Fibroblast of skin of abdomen (primary cell): ENCODE measurements at regions not wholly inside any gene's neighbourhood (a gene's known extent, or its start where the extent isn't known, plus 50 kb on each side); places are given as distances from the start of the nearest gene placed in this dataset.
"Not testable (repeated sequence)": the region's sequence is repeated elsewhere in the genome, so short reads cannot be mapped to it uniquely, and the experiment has no call there.

Experiments
- DNase-seq: peaks from one replicate; pipeline ENCODE4 v3.0.0-alpha.2; 2013

DNA sequence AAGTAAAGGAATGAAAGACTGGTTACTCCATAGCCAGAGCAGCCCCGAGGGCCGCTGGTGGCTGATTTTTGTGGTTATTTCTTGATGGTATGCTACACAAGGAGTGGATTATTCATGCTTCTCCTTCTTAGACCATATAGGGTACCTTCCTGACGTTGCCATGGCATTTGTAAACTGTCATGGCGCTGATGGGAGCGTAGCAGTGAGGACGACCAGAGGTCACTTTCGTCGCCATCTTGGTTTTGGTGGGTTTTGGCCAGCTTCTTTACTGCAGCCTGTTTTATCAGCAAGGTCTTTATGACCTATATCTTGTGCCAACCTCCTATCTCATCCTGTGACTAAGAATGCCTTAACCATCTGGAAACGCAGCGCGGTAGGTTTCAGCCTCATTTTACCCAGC, 1187.6 kb upstream of the AUTS2 start:
- not testable (repeated sequence) for DNase-seq

DNA sequence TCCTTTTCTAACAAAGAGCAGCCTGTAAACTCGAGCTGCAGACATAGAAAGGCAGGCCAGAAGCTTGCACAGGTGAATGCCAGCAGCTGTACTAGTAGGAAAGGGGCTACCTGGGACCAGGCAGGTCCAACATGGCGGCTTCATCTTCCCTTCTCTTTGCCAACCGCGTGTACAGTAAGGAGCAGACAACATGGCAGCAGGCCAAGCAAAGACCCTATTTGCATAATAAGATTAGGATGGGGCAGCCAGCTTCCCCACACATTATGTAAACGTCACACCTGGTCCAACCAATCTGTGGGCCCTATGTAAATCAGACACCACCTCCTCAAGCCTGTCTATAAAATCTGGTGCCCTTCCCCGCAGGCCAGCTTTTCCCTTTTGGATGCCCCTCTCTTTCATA, 1186.5 kb upstream of the AUTS2 start:
- no peak for DNase-seq

DNA sequence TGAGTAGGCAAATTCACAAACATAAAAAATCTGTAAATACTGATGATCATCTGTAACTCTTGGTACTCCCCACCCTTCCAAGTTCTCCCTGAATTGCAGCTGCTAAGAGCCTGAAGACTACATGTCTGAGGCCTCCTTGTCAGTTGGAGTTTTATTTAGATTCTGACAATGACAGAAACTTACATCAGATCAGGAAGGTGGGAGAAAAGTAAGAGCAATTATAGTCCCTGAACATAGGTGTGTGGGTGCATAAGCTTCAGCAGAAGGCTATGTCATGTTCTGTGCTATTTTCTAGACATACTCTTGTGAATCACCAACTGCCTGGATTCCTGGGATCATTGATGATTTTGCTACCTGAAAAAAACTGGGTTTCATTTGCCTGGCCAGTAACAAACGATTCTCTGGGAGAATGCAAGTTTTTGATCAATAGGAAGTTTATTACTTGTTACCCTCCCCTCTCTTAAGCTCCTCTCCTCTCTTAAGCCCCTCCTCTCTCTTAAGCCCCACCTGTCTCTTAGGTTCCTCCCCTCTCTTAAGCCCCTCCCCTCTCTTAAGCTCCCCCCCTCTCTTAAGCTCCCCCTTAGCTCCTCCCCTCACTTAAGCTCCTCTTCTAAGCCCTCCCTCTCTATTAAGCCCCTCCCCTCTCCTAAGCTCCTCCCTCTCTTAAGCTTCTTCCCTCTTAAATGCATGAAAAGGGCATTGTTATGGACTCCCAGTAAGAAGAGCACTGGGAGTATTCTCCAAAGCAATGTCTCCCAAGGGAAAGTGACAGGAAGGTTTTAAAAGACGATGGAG, 1183.4 kb upstream of the AUTS2 start:
- DNase-seq: no peak

DNA sequence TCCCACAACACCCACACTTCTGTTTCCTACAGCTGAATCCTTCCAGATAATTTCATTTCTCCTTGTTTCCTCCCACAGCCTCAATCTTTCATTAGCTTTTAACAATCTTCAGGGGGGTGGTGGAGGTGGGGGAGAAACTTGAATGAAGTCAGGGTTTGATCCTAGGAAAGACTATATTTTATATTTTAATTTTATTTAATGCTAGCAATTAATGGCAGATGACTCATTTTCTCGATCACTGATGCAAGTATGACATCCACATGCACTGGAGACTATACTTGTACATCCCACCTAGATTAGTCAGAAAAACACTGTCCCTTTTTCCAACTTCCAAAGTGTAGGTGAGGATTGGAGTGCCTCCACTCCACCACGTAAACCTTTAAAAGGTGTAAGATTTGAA, 1181.3 kb upstream of the AUTS2 start:
- DNase-seq: no peak

DNA sequence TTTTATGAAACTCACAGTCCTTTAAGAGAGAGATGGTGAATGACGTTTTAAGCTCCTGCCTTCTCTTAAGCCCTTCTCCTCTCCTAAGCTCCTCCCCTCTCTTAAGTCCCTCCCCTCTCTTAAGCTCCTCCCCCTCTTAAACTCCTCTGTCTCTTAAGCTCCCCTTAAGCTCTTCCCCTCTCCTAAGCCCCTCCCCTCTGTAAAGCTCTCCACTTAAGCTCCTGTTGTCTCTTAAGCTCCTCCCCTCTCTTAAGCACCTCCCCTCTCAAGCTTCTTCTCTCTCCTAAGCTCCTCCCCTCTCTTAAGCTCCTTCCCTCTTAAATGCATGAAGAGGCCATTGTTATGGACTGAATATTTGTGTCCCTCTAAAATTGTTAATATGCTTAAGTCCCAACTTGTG, 1180.6 kb upstream of the AUTS2 start:
- no peak for DNase-seq

DNA sequence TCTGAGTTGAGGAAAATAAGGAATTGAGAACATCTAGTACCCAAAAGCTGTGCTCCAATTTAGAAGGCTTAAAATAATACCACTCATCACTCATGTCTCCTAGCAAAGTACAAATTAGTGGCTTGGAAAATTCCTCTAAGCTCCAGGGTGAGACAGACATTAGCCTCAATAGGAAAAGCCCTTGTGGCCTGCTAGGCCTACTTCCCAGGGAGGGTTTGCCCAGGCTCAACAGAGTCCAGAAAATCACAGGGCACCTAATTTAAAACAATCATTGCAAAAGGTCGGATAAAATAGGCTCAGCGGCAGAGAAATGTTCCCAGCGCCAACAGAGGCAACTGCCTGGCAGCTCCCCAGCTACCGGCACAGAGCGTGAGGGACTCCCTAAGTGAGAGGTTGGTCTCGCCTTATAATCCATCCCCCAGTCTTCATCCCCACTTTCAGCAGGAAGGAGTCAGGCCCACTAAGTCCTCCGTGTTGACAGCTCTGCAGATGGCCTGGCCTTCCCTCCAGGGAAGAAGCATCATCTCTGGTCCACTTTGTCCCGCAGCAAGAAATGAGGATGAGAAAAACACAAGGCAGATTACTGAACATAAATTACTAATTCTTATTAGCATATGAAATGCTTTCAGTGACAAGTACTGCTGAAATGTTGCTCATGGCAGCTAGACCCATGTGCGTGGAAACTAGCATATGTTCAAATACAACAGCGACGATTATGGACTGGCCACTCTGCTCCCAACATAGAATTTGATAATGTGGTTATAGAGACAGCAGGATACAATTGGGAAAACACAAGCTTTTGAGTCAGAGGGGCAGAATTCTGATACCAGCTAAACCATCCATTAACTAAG, 1177.7 kb upstream of the AUTS2 start:
- no peak for DNase-seq

DNA sequence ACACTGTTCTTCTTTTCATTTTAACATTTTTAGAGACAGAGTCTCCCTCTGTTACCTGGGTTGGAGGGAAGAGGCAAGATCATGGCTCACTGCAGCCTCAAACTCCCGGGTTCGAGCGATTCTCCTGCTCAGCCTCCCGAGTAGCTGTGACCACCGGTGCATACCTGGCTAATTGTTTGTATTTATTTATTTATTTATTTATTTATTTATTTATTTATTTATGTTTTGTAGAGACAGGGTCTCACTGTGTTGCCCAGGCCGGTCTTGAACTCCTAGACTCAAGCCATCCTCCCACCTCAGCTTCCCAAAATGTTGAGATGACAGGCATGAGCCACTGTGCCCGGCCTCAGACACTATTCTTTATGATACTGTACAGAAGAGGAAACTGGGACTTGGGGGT, 1176.6 kb upstream of the AUTS2 start:
- DNase-seq: no peak

DNA sequence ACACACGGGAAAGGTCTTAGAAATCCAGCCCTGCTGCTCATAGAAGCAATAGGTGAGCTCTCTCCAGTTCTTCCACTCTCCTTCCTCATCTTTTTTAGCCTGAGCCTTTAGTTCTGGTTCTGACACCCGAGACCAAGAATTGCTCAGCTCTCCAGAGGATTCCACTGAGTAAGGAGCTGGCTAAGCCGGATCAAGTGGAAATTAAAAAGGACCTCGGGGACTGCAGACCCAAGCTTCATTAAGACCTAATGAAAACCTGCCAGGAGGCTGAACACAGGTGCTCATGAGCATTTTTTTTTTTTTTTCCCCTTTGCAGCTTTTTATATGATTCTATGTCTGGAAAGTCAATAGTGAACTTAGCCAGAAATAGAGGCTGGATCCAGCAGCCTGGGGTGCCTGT, 1176.0 kb upstream of the AUTS2 start:
- no peak for DNase-seq

DNA sequence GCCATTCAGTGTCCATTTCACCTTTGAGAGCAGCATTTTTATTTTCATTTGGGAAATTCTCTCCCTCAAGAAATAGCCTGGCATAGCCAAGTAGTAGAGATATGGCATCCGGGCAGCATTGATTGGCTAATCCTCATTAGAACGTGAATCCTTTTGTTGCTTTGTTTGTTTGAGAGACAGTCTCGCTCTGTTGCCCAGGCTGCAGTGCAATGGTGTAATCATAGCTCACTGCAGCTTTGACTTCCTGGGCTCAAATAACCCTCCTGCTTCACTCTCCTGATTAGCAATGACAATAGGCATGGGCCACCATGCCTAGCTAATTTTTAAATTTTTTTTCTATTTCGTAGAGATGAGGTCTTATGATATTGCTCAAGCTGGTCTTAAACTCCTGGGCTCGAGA, 1174.9 kb upstream of the AUTS2 start:
- no peak for DNase-seq

DNA sequence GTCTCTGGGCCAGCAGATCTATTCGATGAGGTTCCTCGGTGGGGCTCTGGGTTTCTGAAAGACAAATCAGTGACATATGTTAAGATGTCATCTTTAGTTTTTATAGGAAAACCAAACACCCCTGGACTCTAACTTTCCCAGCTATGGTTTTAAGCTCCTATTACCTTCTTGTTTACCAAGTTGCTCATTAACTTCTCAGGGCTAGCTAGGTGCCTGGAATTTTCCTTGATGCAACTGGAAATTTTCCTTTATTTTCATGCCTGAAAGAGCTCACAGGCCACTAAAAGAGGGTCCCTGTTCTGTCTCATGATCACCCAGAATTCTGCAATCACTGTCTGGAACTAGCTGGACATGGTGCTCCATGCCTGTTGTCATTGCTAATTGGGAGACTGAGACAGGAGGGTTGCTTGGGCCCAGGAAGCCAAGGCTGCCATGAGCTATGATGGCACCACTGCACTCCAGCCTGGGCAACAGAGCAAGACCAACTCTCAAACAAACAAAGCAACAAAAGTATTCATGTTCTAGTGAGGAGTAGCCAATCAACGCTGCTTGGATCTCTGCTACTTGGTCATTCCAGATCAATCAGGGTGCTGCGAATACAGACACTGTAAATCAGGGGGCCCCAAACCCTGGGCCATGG, 1173.5 kb upstream of the AUTS2 start:
- DNase-seq: no peak

DNA sequence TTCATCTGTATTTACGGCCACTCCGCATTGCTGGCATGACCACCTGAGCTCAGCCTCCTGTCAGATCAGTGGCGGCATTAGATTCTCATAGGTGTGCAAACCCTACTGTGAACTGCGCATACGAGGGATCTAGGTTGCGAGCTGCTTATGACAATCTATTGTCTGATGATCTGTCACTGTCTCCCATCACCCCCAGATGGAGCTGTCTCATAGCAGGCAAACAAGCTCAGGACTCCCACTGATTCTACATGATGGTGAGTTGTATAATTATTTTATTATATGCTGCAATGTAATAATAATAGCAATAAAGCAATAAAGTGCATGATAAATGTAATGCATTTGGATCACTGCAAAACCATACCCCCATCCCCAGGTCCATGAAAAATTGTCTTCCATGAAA, 1172.9 kb upstream of the AUTS2 start:
- peak; percentile 23 for DNase-seq

DNA sequence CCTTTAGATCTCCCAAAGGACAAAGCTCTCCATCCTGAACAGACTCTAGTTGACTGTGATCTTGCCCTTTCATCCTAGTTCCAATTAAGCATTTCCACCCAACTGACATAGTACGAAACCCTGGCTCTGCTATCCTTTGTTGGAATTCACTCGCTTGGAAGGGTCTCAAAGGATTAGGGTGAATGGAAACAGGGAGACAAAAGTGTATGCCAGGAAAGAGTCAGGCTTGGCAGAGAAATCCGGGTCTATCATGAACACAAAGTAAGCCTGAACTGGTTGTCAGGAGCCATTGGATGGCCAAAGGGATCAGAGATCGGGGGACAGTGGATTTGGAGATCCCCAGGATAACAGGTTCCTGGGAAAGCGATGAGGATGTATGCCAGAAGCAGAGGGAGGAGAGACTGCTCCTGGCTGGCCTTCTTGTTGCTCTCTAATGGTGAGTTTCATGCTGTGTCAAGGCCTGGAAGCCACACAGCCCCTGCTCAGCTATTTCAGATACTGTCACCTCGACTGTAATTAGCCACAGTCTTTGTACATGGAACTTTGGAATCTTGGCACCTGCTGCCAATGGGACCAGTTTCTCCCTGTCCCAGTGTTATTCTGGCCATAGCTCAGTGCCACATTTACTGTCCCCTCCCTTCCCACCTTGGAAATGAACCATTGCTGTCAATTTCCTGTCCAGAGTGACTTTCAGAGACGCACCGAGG, 1168.7 kb upstream of the AUTS2 start:
- DNase-seq: no peak

DNA sequence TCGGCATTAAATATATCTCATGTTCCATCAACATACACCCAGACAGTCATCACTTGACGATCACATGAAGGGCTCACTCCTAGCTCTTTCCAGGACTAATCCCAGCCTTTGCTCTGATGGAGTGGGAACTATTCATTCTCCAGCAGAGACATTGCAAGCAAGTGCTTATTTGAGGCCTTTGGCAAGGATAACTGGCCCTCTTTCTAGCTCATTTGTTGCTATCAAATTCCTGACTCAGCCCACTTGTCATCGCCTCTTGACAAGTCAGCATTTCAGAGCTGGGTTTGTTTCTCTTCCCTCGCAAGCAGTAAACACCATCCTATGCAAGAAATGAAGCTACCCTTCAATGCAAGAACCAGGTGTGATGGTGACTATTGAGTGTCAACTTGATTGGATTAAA, 1165.7 kb upstream of the AUTS2 start:
- DNase-seq: peak; percentile 59

DNA sequence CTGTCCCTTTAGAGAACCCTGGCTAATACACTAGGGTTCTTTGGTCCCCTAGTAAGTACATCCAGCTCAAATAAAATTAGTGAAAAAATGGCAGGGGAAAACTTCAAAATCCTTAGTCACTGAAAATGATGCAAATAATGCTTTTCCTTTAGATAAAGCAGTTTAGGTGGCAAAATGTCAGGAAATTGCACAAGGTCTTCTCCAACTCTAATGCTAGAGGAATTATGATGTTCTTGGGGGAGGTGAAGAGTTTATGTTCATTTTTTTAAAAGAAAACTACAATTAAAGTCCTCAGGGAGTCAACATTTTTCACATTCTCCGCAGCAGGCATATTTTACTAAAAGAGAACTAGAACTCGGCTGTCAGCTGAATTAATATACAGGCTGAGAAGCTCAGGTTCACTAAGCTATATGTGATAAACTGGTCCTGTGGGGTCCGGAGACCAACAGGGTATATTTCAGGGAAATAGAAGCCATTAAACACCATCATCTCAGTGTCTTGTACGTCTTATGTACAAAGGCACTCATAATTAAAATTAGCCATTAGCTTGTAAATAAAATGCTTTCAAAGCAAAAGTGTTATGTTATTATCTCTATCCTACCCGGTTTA, 1164.7 kb upstream of the AUTS2 start:
- peak; percentile 87 for DNase-seq

DNA sequence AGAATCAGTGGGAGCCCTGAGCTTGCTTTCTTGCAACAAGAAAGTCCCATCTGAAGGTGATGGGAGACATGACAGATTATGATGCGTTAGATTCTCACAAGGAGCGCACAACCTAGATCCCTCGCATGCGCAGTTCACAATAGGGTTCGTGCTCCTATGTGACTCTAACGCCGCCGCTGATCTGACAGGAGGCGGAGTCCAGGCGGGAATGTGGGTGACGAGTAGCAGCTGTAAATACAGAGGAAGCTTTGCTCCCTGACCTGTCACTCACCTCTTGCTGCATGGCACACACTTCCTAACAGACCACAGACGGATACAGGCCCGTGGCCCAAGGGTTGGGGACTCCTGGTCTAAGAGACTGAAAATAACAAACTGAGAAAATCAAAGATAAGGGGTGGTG, 1163.4 kb upstream of the AUTS2 start:
- DNase-seq: no peak

DNA sequence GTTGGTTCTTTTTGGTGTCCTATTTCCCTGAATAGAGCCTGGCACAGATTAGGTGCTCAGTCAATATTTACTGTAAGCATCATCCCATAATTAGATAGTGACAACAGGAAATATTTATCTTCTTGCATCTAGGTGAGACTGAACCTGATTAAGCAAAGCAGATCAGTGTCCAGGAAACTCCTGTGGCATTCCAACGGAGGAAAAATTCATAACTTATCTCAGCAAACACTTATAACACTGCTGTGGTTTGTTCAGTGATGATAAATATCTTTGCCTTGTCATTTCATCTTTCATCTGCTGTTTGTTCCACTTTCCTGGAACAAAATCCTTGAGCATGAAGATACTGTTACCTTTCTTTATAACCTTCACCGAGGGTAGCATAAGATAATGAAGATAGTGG, 1160.3 kb upstream of the AUTS2 start:
- DNase-seq: no peak

DNA sequence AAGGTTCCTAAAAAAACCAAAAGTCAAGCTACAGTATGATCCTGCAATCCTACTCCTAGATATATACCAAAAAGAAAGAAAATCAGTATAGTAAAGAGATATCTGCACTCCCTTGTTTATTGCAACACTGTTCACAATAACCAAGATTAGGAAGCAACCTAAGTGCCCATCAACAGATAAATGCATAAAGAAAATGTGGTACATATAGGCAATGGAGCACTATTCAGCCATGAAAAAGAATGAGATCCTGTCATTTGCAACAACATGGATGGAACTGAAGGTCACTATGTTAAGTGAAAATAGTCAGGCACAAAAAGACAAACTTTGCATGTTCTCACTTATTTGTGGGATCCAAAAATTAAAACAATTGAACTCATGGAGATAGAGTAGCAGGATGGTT, 1159.5 kb upstream of the AUTS2 start:
- DNase-seq: no peak

DNA sequence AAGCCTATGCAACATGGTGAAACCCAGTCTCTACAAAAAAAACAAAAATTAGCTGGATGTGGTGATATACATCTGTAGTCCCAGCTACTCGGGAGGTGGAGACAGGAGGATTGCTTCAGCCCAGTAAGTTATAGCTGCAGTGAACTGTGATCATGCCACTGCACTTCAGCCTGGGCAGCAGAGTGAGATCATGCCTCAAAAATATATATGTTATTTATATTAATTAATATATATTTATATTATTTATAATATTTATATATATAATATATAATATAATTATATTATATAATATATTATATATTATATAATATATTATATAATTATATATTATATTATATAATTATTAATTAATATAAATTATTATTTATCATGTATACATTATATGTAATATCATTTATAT, 1158.4 kb upstream of the AUTS2 start:
- DNase-seq: no peak

DNA sequence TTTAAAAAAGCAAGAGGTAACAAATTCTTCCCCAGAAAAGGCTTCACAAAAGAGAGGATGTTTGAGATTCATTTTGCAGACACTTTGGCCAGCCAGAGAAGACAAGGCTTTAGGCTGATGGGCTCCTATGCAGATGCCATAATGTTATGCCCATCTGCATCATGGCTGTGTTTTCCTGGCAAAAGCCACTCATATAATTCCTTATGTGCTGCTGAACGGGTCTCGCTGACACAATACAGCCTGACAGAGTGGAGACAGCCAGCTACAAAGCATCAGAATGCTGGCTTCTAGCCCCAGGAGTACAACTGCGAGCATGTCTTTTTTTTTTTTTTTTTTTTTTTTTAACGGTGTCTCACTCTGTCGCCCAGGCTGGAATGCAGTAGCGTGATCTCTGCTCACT, 1157.4 kb upstream of the AUTS2 start:
- DNase-seq: no peak

DNA sequence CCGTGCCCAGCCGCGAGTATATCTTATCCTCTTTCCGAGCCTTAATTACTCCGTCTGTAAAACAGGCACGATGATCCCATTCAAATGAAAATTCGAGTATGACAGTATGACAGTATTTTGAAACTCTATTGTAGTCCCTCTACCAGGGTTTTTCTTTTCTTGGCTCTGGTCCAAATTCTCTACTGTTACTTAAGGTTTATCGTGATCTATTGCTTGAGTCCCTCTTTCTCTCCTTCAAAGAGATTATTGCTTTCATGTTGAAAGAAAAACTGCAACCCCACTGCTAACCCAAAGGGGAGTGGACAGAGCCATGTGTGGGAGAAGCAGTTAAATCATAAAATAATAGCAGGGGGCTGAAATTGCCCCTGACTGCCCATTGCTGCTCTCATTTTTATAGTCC, 1156.6 kb upstream of the AUTS2 start:
- no peak for DNase-seq

DNA sequence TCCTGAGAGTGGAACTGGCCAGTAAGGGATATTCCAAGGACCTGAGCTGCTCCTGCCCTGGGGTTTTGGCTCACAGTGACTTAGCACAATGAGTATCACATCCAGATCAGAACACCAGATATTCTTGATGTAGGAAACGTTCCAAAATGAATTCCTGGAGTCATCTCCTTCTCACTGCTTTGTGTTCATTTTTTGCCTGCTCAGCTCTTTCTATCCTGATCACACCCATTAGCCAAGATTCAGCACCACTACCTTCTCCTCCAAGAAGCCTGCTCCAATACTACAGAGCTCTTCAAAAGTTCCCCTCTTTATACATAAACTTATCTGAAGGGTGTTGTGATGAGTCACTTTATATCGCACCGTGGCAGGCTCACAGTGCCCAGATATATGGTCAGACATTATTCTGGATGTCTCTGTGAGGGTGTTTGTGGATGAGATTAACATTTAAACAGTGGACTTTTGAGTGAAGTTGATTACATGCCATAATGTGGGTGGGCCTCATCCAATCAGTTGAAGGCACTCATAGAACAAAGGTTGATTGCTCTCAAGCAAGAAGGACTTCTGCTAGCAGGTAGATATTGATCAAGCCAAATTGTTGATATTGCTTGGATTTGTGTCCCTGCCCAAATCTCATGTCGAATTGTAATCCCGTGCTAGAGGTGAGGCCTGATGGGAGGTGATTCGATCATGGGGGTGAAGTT, 1155.2 kb upstream of the AUTS2 start:
- DNase-seq: no peak

DNA sequence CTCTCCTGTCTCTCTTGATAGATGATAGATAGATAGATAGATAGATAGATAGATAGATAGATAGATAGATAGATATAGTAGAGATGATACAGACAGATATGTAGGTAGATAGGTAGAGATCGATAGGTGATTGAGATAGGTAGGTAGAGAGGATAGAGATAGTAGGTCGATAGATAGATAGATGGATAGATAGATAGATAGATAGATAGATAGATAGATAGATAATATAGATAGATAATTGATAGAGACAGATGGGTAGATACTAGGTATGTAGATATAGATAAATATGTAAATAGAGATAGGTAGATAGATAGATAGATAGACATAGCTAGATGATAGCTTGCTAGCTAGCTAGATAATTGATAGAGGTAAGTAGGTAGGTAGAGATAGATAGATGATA, 1154.2 kb upstream of the AUTS2 start:
- no peak for DNase-seq
